HT-29 (cell line): ENCODE measurements at regions not wholly inside any gene's neighbourhood (a gene's known extent, or its start where the extent isn't known, plus 50 kb on each side); places are given as distances from the start of the nearest gene placed in this dataset. TPM values are rescaled to one million over a fixed set of nuclear protein-coding genes. Genes with fewer than 3 reads are reported as not detected.
"Not testable (repeated sequence)": the region's sequence is repeated elsewhere in the genome, so short reads cannot be mapped to it uniquely, and the experiment has no call there.

Experiments
- DNase-seq: peaks from one replicate; pipeline ENCODE4 v3.0.0-alpha.2; 2015; ENCODE audit warnings: low spot score
- small RNA-seq: library from RNA; depleted of rRNA; stranded (forward); fragments of <200 nt; gene quantifications from one replicate; pipeline ENCODE3, GENCODE V24; 2014

GRCh38 chr2:18046558-18047212 is 168.2 kb downstream of the KCNS3 start:
- no peak for DNase-seq

- DNase-seq: no peak
These were observed 167.6 kb downstream of the KCNS3 start for GRCh38 chr2:18046017-18046416.

- DNase-seq: no peak
These were observed 166.8 kb downstream of the KCNS3 start for GRCh38 chr2:18045230-18045629.

- DNase-seq: not testable (repeated sequence)
These were observed 138.9 kb downstream of the KCNS3 start for GRCh38 chr2:18017381-18017780.

- no peak for DNase-seq
These were observed 131.4 kb downstream of the KCNS3 start for GRCh38 chr2:18009891-18010290.

- no peak for DNase-seq
These were observed 126.9 kb downstream of the KCNS3 start for GRCh38 chr2:18005411-18005810.

GRCh38 chr2:18001671-18002070 is 123.2 kb downstream of the KCNS3 start:
- no peak for DNase-seq

- DNase-seq: no peak
These were observed 118.5 kb downstream of the KCNS3 start for GRCh38 chr2:17996978-17997377.

GRCh38 chr2:17995593-17995992 is 117.1 kb downstream of the KCNS3 start:
- no peak for DNase-seq

Small RNA genes lying in the stretch of these regions (small RNA-seq; reads per million reads assigned to genes)
- gene RF00561: not detected
